Liver (tissue), 8 donors: ENCODE measurements at regions not wholly inside any gene's neighbourhood (a gene's known extent, or its start where the extent isn't known, plus 50 kb on each side); places are given as distances from the start of the nearest gene placed in this dataset.

Experiments
- DNase-seq: peaks from one replicate; pipeline ENCODE4 v3.0.0-alpha.2; 2017; ENCODE audit warnings: low spot score
- H3K27ac ChIP-seq, 2 donors: one replicate each; pipeline ENCODE4 v1.7.0; 2013; ENCODE audit warnings: inconsistent platforms in 2 of 2, low read length in 2 of 2, control low read depth in 1 of 2, low read depth in 1 of 2, mild to moderate bottlenecking in 1 of 2
- H3K27me3 ChIP-seq, 4 donors: one replicate each; pipeline versions ENCODE4 v1.6.1 to v1.7.0; 2013; ENCODE audit warnings: low read length in 3 of 4, inconsistent platforms in 1 of 4, mild to moderate bottlenecking in 1 of 4, moderate library complexity in 1 of 4; ENCODE audit not compliant: control insufficient read depth in 4 of 4, insufficient read depth in 4 of 4
- H3K36me3 ChIP-seq, 4 donors: one replicate each; pipeline versions ENCODE4 v1.6.1 to v1.7.0; 2013; ENCODE audit warnings: low read length in 3 of 4, mild to moderate bottlenecking in 3 of 4, low read depth in 1 of 4, moderate library complexity in 1 of 4; ENCODE audit not compliant: control insufficient read depth in 4 of 4, insufficient read depth in 3 of 4
- H3K4me1 ChIP-seq, 4 donors: one replicate each; pipeline versions ENCODE4 v1.6.1 to v1.7.0; 2013; ENCODE audit warnings: low read length in 3 of 4, mild to moderate bottlenecking in 3 of 4, moderate library complexity in 1 of 4; ENCODE audit not compliant: control insufficient read depth in 4 of 4, insufficient read depth in 4 of 4
- H3K4me3 ChIP-seq, 3 donors: one replicate each; pipeline versions ENCODE4 v1.6.1 to v1.7.0; 2013; ENCODE audit warnings: low read length in 3 of 3, control low read depth in 1 of 3, low read depth in 1 of 3, mild to moderate bottlenecking in 1 of 3
- H3K9ac ChIP-seq, 2 donors: one replicate each; pipeline ENCODE4 v1.7.0; 2013; ENCODE audit warnings: low read length in 2 of 2, mild to moderate bottlenecking in 2 of 2, moderate library complexity in 2 of 2, control low read depth in 1 of 2, low read depth in 1 of 2
- H3K9me3 ChIP-seq, 4 donors: one replicate each; pipeline versions ENCODE4 v1.6.1 to v1.7.0; 2013; ENCODE audit warnings: low read length in 3 of 4; ENCODE audit not compliant: control insufficient read depth in 4 of 4
- ATF3 ChIP-seq: IDR thresholded peaks from 2 replicates; pipeline ENCODE4 v1.6.1; 2016; ENCODE audit warnings: antibody characterized with exemption
- CTCF ChIP-seq: fragments of 150-350 bp; IDR thresholded peaks from 2 replicates; pipeline ENCODE4 v1.5.1; 2017; ENCODE audit warnings: improper control_type of control experiment, low read depth, low read length; ENCODE audit not compliant: missing input control
- EGR1 ChIP-seq, 2 donors: IDR thresholded peaks; 2 replicates each; pipeline ENCODE4 v1.6.1; 2016 to 2018; ENCODE audit warnings: antibody characterized with exemption in 2 of 2, low read depth in 2 of 2
- FOXA2 ChIP-seq: IDR thresholded peaks from 2 replicates; pipeline ENCODE4 v1.6.1; 2016; ENCODE audit warnings: antibody characterized with exemption
- GABPA ChIP-seq, 2 donors: IDR thresholded peaks in 1 of 2; conservative IDR thresholded peaks in 1 of 2; 2 replicates each; pipeline ENCODE4 v1.6.1; 2016; ENCODE audit warnings: antibody characterized with exemption in 2 of 2, mild to moderate bottlenecking in 1 of 2, moderate library complexity in 1 of 2
- HNF4A ChIP-seq, 2 donors: conservative IDR thresholded peaks; 2 replicates each; pipeline ENCODE4 v1.6.1; 2016; ENCODE audit warnings: antibody characterized with exemption in 2 of 2, mild to moderate bottlenecking in 2 of 2
- HNF4G ChIP-seq: IDR thresholded peaks from 2 replicates; pipeline ENCODE4 v1.6.1; 2016; ENCODE audit warnings: antibody characterized with exemption
- MAX ChIP-seq: IDR thresholded peaks from 2 replicates; pipeline ENCODE4 v1.6.1; 2016; ENCODE audit warnings: antibody characterized with exemption
- NR2F2 ChIP-seq: IDR thresholded peaks from 2 replicates; pipeline ENCODE4 v1.6.1; 2016; ENCODE audit warnings: antibody characterized with exemption
- RXRA ChIP-seq, 2 donors: IDR thresholded peaks; 2 replicates each; pipeline ENCODE4 v1.6.1; 2017 to 2018; ENCODE audit warnings: antibody characterized with exemption in 2 of 2, mild to moderate bottlenecking in 1 of 2
- SP1 ChIP-seq: IDR thresholded peaks from 2 replicates; pipeline ENCODE4 v1.6.1; 2018; ENCODE audit warnings: antibody characterized with exemption, mild to moderate bottlenecking
- TAF1 ChIP-seq: conservative IDR thresholded peaks from 2 replicates; pipeline ENCODE4 v1.6.1; 2016; ENCODE audit warnings: antibody characterized with exemption, mild to moderate bottlenecking
- YY1 ChIP-seq: IDR thresholded peaks from 2 replicates; pipeline ENCODE4 v1.6.1; 2016; ENCODE audit warnings: antibody characterized with exemption, mild to moderate bottlenecking
- ZBTB33 ChIP-seq: IDR thresholded peaks from 2 replicates; pipeline ENCODE4 v1.6.1; 2016; ENCODE audit warnings: antibody characterized with exemption
- WGBS: extraction: QIAGEN DNeasy Blood & Tissue Kit; methylation state at CpG from one replicate; pipeline ENCODE4 v1.1.7; 2013; 5-methylcytosine and 5-hydroxymethylcytosine counted together
- donor health status: healthy.
- donor health status: healthy.
- donor health status: healthy.
- donor health status: healthy.
- donor health status: healthy.

GRCh38 chr21:19844334-19844733, 1153.9 kb upstream of the NCAM2 start:
- TF ChIP-seq YY1 = no peak
- Histone ChIP-seq H3K9me3 (no peaks in the 10 kb centered on the region), H3K27me3 (no peaks in the 10 kb centered on the region), H3K27ac (no peak overlapping the region), H3K4me1 (no peaks in the 10 kb centered on the region), H3K4me3 (no peak overlapping the region), H3K9ac (no peak overlapping the region), H3K36me3 (no peaks in the 10 kb centered on the region)
- 76% methylated on average over 2 of the region's 2 CpGs for WGBS
- DNase-seq = no peak

GRCh38 chr21:19850157-19850556, 1148.1 kb upstream of the NCAM2 start:
- Histone ChIP-seq H3K9ac (no peak overlapping the region), H3K36me3 (no peaks in the 10 kb centered on the region), H3K4me1 (no peaks in the 10 kb centered on the region), H3K27me3 (no peaks in the 10 kb centered on the region), H3K4me3 (no peak overlapping the region), H3K27ac (no peak overlapping the region), H3K9me3 (no peaks in the 10 kb centered on the region)
- no peak for DNase-seq
- TF ChIP-seq FOXA2 (no peak), CTCF (no peak), TAF1 (no peak), ATF3 (no peak), MAX (no peak), ZBTB33 (no peak), SP1 (no peak), YY1 (no peak)
- 83% methylated on average over 1 of the region's 1 CpG for WGBS

- H3K9ac ChIP-seq = no peak overlapping the region
- H3K4me3 ChIP-seq = no peak overlapping the region
- H3K9me3 ChIP-seq = no peaks in the 10 kb centered on the region
- no peaks in the 10 kb centered on the region for H3K27me3 ChIP-seq
- no peaks in the 10 kb centered on the region for H3K36me3 ChIP-seq
- H3K4me1 ChIP-seq = no peaks in the 10 kb centered on the region
- DNase-seq = no peak
- H3K27ac ChIP-seq = no peak overlapping the region
- WGBS = 91% methylated on average over 10 of the region's 10 CpGs
- TF ChIP-seq SP1 (no peak), ATF3 (no peak), RXRA (IDR thresholded peaks at IDR 0.05) (no peak), HNF4A (conservative IDR thresholded peaks at IDR 0.05) (no peak), NR2F2 (no peak), YY1 (no peak), HNF4G (no peak), FOXA2 (no peak), TAF1 (no peak), EGR1 (IDR thresholded peaks at IDR 0.05; ENCODE audit: low read depth in 2 of 2) (no peak), CTCF (no peak), GABPA (IDR thresholded peaks at IDR 0.05 in 1 of 2, conservative IDR thresholded peaks at IDR 0.05 in 1 of 2) (no peak), ZBTB33 (no peak)
Observed at GRCh38 chr21:19853061-19853460, 1145.1 kb upstream of the NCAM2 start.
